Posterior cingulate gyrus (tissue), 11 donors: ENCODE measurements at regions not wholly inside any gene's neighbourhood (a gene's known extent, or its start where the extent isn't known, plus 50 kb on each side); places are given as distances from the start of the nearest gene placed in this dataset.
"Not testable (repeated sequence)": the region's sequence is repeated elsewhere in the genome, so short reads cannot be mapped to it uniquely, and the experiment has no call there.

Experiments
- DNase-seq, 10 donors: peaks; one replicate each; pipeline versions ENCODE4 v3.0.0 to v3.0.0-alpha.2; 2020 to 2021; ENCODE audit warnings: mixed read lengths in 3 of 10
- intact Hi-C: fragments of 100-400 bp; cut with DNase I; formaldehyde crosslinking; loops from one replicate; pipeline ENCODE4 v1.15.1; 2023

GRCh38 chr3:188962253-188963247, 209.2 kb upstream of the TPRG1 start:
- peak in 1 of 10 donors; percentile 25 for DNase-seq
- intact Hi-C loops: no loop called here

GRCh38 chr3:188964957-188965356, 206.8 kb upstream of the TPRG1 start:
- DNase-seq: no peak
- intact Hi-C loops: no loop called here

- intact Hi-C loops: no loop called here
- DNase-seq: no peak
Measured at GRCh38 chr3:188972310-188972709, 199.5 kb upstream of the TPRG1 start.

GRCh38 chr3:188974856-188975599, 196.7 kb upstream of the TPRG1 start:
- intact Hi-C loops: no loop called here
- DNase-seq: no peak

GRCh38 chr3:188975600-188976314, 196.0 kb upstream of the TPRG1 start:
- DNase-seq: no peak
- intact Hi-C loops: no loop called here

GRCh38 chr3:188976407-188976806, 195.4 kb upstream of the TPRG1 start:
- intact Hi-C loops: no loop called here
- no peak for DNase-seq

- no peak for DNase-seq
- intact Hi-C loops: no loop called here
Measured at GRCh38 chr3:188978421-188979171, 193.2 kb upstream of the TPRG1 start.

GRCh38 chr3:188979248-188979647, 192.5 kb upstream of the TPRG1 start:
- no peak for DNase-seq
- intact Hi-C loops: no loop called here

- no peak for DNase-seq
Measured at GRCh38 chr3:188979669-188980310, 192.0 kb upstream of the TPRG1 start.

GRCh38 chr3:188993181-188993580, 178.6 kb upstream of the TPRG1 start:
- no peak for DNase-seq
- intact Hi-C loops: no loop called here

More at GRCh38 chr3:188979669-188980310, 192.0 kb upstream of the TPRG1 start:
- intact Hi-C loops: no loop called here

- no peak for DNase-seq
- intact Hi-C loops: no loop called here
Measured at GRCh38 chr3:189001559-189001958, 170.2 kb upstream of the TPRG1 start.

GRCh38 chr3:189003410-189003809, 168.4 kb upstream of the TPRG1 start:
- intact Hi-C loops: no loop called here
- no peak for DNase-seq

- no peak for DNase-seq
- intact Hi-C loops: no loop called here
Measured at GRCh38 chr3:189013224-189013888, 158.4 kb upstream of the TPRG1 start.

GRCh38 chr3:189014526-189014925, 157.2 kb upstream of the TPRG1 start:
- no peak for DNase-seq
- intact Hi-C loops: no loop called here

GRCh38 chr3:189022576-189023466, 148.9 kb upstream of the TPRG1 start:
- peak in 1 of 10 donors; percentile 39 for DNase-seq
- intact Hi-C loops: not testable (repeated sequence)

GRCh38 chr3:189025866-189026265, 145.9 kb upstream of the TPRG1 start:
- no peak for DNase-seq
- intact Hi-C loops: no loop called here

GRCh38 chr3:189027626-189028155, 144.1 kb upstream of the TPRG1 start:
- DNase-seq: no peak
- intact Hi-C loops: no loop called here
